Cardiac fibroblast (primary cell): ENCODE measurements at regions not wholly inside any gene's neighbourhood (a gene's known extent, or its start where the extent isn't known, plus 50 kb on each side); places are given as distances from the start of the nearest gene placed in this dataset.

Experiments used
- DNase-seq, 2 donors: peaks; one replicate each; pipeline versions ENCODE4 v3.0.0 to v3.0.0-alpha.2; 2010; ENCODE audit warnings: low read depth in 2 of 2
- H3K4me3 ChIP-seq, 2 donors: replicated peaks in 1 of 2; 1 replicate in 1 of 2; 2 replicates in 1 of 2; pipeline ENCODE4 v1.5.1; 2011; ENCODE audit warnings: low read depth in 2 of 2, low read length in 2 of 2, mild to moderate bottlenecking in 2 of 2, moderate library complexity in 1 of 2
- CTCF ChIP-seq: IDR thresholded peaks from one replicate; pipeline ENCODE4 v1.5.1; 2011; ENCODE audit warnings: low read depth, mild to moderate bottlenecking, low read length, inconsistent platforms

- no peak for TF ChIP-seq CTCF
- H3K4me3 ChIP-seq = no peak overlapping the region
- no peak for DNase-seq
These were observed 68.8 kb upstream of the DPP10 start for GRCh38 chr2:114373591-114373990.

- DNase-seq = no peak
- no peak overlapping the region for H3K4me3 ChIP-seq
- TF ChIP-seq CTCF = no peak
These were observed 58.0 kb upstream of the DPP10 start for GRCh38 chr2:114384441-114384840.

DNA sequence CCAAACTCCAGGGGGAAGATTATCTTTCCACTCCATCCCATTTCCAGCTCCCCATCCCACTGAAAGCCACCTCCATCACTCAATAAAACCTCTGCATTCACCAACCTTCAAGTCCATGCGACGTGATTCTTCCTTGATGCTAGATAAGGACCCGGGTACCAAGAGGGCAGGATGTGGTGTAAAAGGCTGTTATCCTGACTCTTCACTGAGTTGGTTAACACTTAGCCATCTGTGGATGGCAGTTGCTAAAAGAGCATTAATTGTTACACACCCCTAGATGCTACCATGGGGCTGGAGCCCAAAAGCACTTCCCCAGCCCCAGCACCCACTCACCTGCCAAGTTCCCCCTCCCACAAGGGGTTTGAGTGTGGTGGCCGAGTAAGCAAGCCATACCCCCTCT lies 53.4 kb upstream of the DPP10 start:
- DNase-seq = no peak
- TF ChIP-seq CTCF = no peak
- no peak overlapping the region for H3K4me3 ChIP-seq
